Activated T-helper 2 cell treated with anti-CD3 and anti-CD28 coated beads, Interferon-gamma antibody, Interleukin-2, Interleukin-4, amounts not matched to agents 10 μg/mL and 5 μg/mL and 100 μg/mL, durations not matched to agents 14 hours and 24 hours and 36 hours (primary cell): ENCODE measurements at regions not wholly inside any gene's neighbourhood (a gene's known extent, or its start where the extent isn't known, plus 50 kb on each side); places are given as distances from the start of the nearest gene placed in this dataset.
"Not testable (repeated sequence)": the region's sequence is repeated elsewhere in the genome, so short reads cannot be mapped to it uniquely, and the experiment has no call there.

Source experiments
- DNase-seq: peaks from one replicate; pipeline ENCODE4 v3.0.0; 2021; ENCODE audit warnings: low spot score
- H3K27ac Mint-ChIP-seq: one replicate; pipeline ENCODE4 v1.8.0; 2021; ENCODE audit warnings: mixed read lengths
- H3K27me3 Mint-ChIP-seq: one replicate; pipeline ENCODE4 v1.8.0; 2021; ENCODE audit warnings: low read depth, mixed read lengths
- H3K36me3 Mint-ChIP-seq: one replicate; pipeline ENCODE4 v1.8.0; 2021; ENCODE audit warnings: low read depth, mixed read lengths
- H3K4me1 Mint-ChIP-seq: one replicate; pipeline ENCODE4 v1.8.0; 2021; ENCODE audit warnings: low read depth, mixed read lengths
- H3K4me3 Mint-ChIP-seq: one replicate; pipeline ENCODE4 v1.8.0; 2021; ENCODE audit warnings: low read depth, mild to moderate bottlenecking, moderate library complexity, mixed read lengths
- H3K9me3 Mint-ChIP-seq: one replicate; pipeline ENCODE4 v1.8.0; 2021; ENCODE audit warnings: mixed read lengths
- intact Hi-C: fragments of 100-400 bp; cut with micrococcal nuclease; formaldehyde crosslinking; loops from one replicate; pipeline ENCODE4 v1.15.1; 2023

GRCh38 chr20:55135923-55136322 is 660.5 kb downstream of the DOK5 start:
- H3K4me1 Mint-ChIP-seq, result no peaks in the 10 kb centered on the region
- intact Hi-C loops, result no loop called here
- no peak overlapping the region for H3K4me3 Mint-ChIP-seq
- no peaks in the 10 kb centered on the region for H3K27me3 Mint-ChIP-seq
- DNase-seq, result no peak
- no peaks in the 10 kb centered on the region for H3K36me3 Mint-ChIP-seq
- H3K9me3 Mint-ChIP-seq, result peaks cover 25% of the 10 kb centered on the region
- H3K27ac Mint-ChIP-seq, result no peak overlapping the region

GRCh38 chr20:55132523-55132922 is 657.1 kb downstream of the DOK5 start:
- DNase-seq, result no peak
- H3K27me3 Mint-ChIP-seq, result no peaks in the 10 kb centered on the region
- H3K4me3 Mint-ChIP-seq, result no peak overlapping the region
- H3K9me3 Mint-ChIP-seq, result peaks cover 24% of the 10 kb centered on the region
- H3K4me1 Mint-ChIP-seq, result no peaks in the 10 kb centered on the region
- intact Hi-C loops, result no loop called here
- no peak overlapping the region for H3K27ac Mint-ChIP-seq
- no peaks in the 10 kb centered on the region for H3K36me3 Mint-ChIP-seq

GRCh38 chr20:55117577-55117976 is 642.2 kb downstream of the DOK5 start:
- H3K27me3 Mint-ChIP-seq, intact Hi-C loops, H3K4me3 Mint-ChIP-seq, H3K36me3 Mint-ChIP-seq, H3K27ac Mint-ChIP-seq, H3K4me1 Mint-ChIP-seq, DNase-seq: not testable (repeated sequence)
- peaks cover 13% of the 10 kb centered on the region for H3K9me3 Mint-ChIP-seq

GRCh38 chr20:55116598-55116997 is 641.2 kb downstream of the DOK5 start:
- intact Hi-C loops, result no loop called here
- no peaks in the 10 kb centered on the region for H3K4me1 Mint-ChIP-seq
- no peaks in the 10 kb centered on the region for H3K36me3 Mint-ChIP-seq
- H3K27ac Mint-ChIP-seq, result no peak overlapping the region
- H3K4me3 Mint-ChIP-seq, result no peak overlapping the region
- H3K27me3 Mint-ChIP-seq, result no peaks in the 10 kb centered on the region
- peaks cover 15% of the 10 kb centered on the region for H3K9me3 Mint-ChIP-seq
- no peak for DNase-seq

GRCh38 chr20:55103188-55103587 is 627.8 kb downstream of the DOK5 start:
- Mint-ChIP-seq H3K36me3 (no peaks in the 10 kb centered on the region), H3K4me3 (no peak overlapping the region), H3K9me3 (peaks cover 43% of the 10 kb centered on the region), H3K27ac (no peak overlapping the region), H3K27me3 (no peaks in the 10 kb centered on the region), H3K4me1 (no peaks in the 10 kb centered on the region)
- intact Hi-C loops, result no loop called here
- no peak for DNase-seq

GRCh38 chr20:55099251-55099650 is 623.9 kb downstream of the DOK5 start:
- H3K9me3 Mint-ChIP-seq, result peaks cover 32% of the 10 kb centered on the region
- H3K4me1 Mint-ChIP-seq, result no peaks in the 10 kb centered on the region
- H3K27ac Mint-ChIP-seq, result no peak overlapping the region
- H3K36me3 Mint-ChIP-seq, result no peaks in the 10 kb centered on the region
- H3K27me3 Mint-ChIP-seq, result no peaks in the 10 kb centered on the region
- intact Hi-C loops, result no loop called here
- no peak overlapping the region for H3K4me3 Mint-ChIP-seq
- no peak for DNase-seq

GRCh38 chr20:55097621-55098020 is 622.2 kb downstream of the DOK5 start:
- no peak overlapping the region for H3K4me3 Mint-ChIP-seq
- H3K9me3 Mint-ChIP-seq, result peaks cover 31% of the 10 kb centered on the region
- H3K27ac Mint-ChIP-seq, result no peak overlapping the region
- no peaks in the 10 kb centered on the region for H3K36me3 Mint-ChIP-seq
- intact Hi-C loops, result no loop called here
- DNase-seq, result no peak
- H3K4me1 Mint-ChIP-seq, result no peaks in the 10 kb centered on the region
- no peaks in the 10 kb centered on the region for H3K27me3 Mint-ChIP-seq

GRCh38 chr20:55095745-55096400 is 620.5 kb downstream of the DOK5 start:
- no peak for DNase-seq
- no peak overlapping the region for H3K27ac Mint-ChIP-seq
- H3K36me3 Mint-ChIP-seq, result no peaks in the 10 kb centered on the region
- no peaks in the 10 kb centered on the region for H3K27me3 Mint-ChIP-seq
- intact Hi-C loops, result no loop called here
- no peaks in the 10 kb centered on the region for H3K4me1 Mint-ChIP-seq
- peaks cover 29% of the 10 kb centered on the region for H3K9me3 Mint-ChIP-seq
- no peak overlapping the region for H3K4me3 Mint-ChIP-seq

GRCh38 chr20:55094353-55094861 is 619.0 kb downstream of the DOK5 start:
- Mint-ChIP-seq H3K36me3 (no peaks in the 10 kb centered on the region), H3K27me3 (no peaks in the 10 kb centered on the region), H3K27ac (no peak overlapping the region), H3K9me3 (peaks cover 28% of the 10 kb centered on the region), H3K4me3 (no peak overlapping the region), H3K4me1 (no peaks in the 10 kb centered on the region)
- intact Hi-C loops, result no loop called here
- no peak for DNase-seq

- H3K4me3 Mint-ChIP-seq, result no peak overlapping the region
- no peak for DNase-seq
- no peaks in the 10 kb centered on the region for H3K4me1 Mint-ChIP-seq
- H3K27me3 Mint-ChIP-seq, result no peaks in the 10 kb centered on the region
- intact Hi-C loops, result no loop called here
- H3K36me3 Mint-ChIP-seq, result no peaks in the 10 kb centered on the region
- H3K9me3 Mint-ChIP-seq, result peaks cover 30% of the 10 kb centered on the region
- no peak overlapping the region for H3K27ac Mint-ChIP-seq
Measured at GRCh38 chr20:55090286-55090685, 614.9 kb downstream of the DOK5 start.

- no peak overlapping the region for H3K4me3 Mint-ChIP-seq
- H3K36me3 Mint-ChIP-seq, result no peaks in the 10 kb centered on the region
- DNase-seq, result no peak
- intact Hi-C loops, result no loop called here
- no peaks in the 10 kb centered on the region for H3K27me3 Mint-ChIP-seq
- no peak overlapping the region for H3K27ac Mint-ChIP-seq
- no peaks in the 10 kb centered on the region for H3K4me1 Mint-ChIP-seq
- H3K9me3 Mint-ChIP-seq, result peaks cover 13% of the 10 kb centered on the region
Measured at GRCh38 chr20:55086421-55086820, 611.0 kb downstream of the DOK5 start.

GRCh38 chr20:55079917-55080316 is 604.5 kb downstream of the DOK5 start:
- Mint-ChIP-seq H3K27me3 (no peaks in the 10 kb centered on the region), H3K4me3 (no peak overlapping the region), H3K27ac (no peak overlapping the region), H3K9me3 (peaks cover 11% of the 10 kb centered on the region), H3K4me1 (no peaks in the 10 kb centered on the region), H3K36me3 (no peaks in the 10 kb centered on the region)
- intact Hi-C loops, result no loop called here
- no peak for DNase-seq

- DNase-seq, H3K4me1 Mint-ChIP-seq, H3K4me3 Mint-ChIP-seq, H3K27me3 Mint-ChIP-seq, H3K36me3 Mint-ChIP-seq, H3K27ac Mint-ChIP-seq, intact Hi-C loops: not testable (repeated sequence)
- peaks cover 29% of the 10 kb centered on the region for H3K9me3 Mint-ChIP-seq
Measured at GRCh38 chr20:55074266-55074840, 599.0 kb downstream of the DOK5 start.
